ENCODE measurements at regions not wholly inside any gene's neighbourhood (a gene's known extent, or its start where the extent isn't known, plus 50 kb on each side); places are given as distances from the start of the nearest gene placed in this dataset.

GRCh38 chrX:39827951-39828350 lies 269.8 kb downstream of the BCOR start:
- Histone ChIP-seq H3K18ac (ENCODE audit: insufficient read length, low read depth, low read length) (no peak overlapping the region), H3K23me2 (ENCODE audit: insufficient read length, low read depth, low read length, poor library complexity, severe bottlenecking) (no peaks in the 10 kb centered on the region), H2BK120ac (ENCODE audit: low read depth, low read length, poor library complexity, severe bottlenecking) (no peak overlapping the region), H3K4ac (ENCODE audit: low read depth, low read length) (no peak overlapping the region), H2BK20ac (ENCODE audit: low read depth, low read length, poor library complexity, severe bottlenecking) (no peak overlapping the region), H3K14ac (ENCODE audit: insufficient read depth, low read length) (no peak overlapping the region; the same call in 1 of the 2 replicates), H2AFZ (ENCODE audit: low read length) (no peak overlapping the region), H3K4me1 (ENCODE audit: insufficient read depth, low read length) (peaks cover 7% of the 10 kb centered on the region; the same call in 1 of the 2 replicates), H3T11ph (ENCODE audit: low read length) (no peak overlapping the region), H4K91ac (ENCODE audit: insufficient read length, low read depth, low read length) (no peak overlapping the region), H3K79me1 (ENCODE audit: insufficient read depth, low read depth, low read length, poor library complexity, severe bottlenecking) (no peaks in the 10 kb centered on the region), H3K27ac (ENCODE audit: insufficient read length, low read depth, low read length) (no peak overlapping the region), H4K5ac (ENCODE audit: insufficient read length, low read depth, low read length) (no peak overlapping the region), H2AK5ac (ENCODE audit: insufficient read length, low read length) (no peak overlapping the region), H3K23ac (ENCODE audit: insufficient read length, low read depth, low read length) (no peak overlapping the region), H3K56ac (ENCODE audit: insufficient read length, low read depth, low read length) (no peak overlapping the region), H2BK15ac (ENCODE audit: low read depth, low read length) (no peak overlapping the region), H4K20me1 (ENCODE audit: control insufficient read depth, insufficient read depth, insufficient read length) (no peaks in the 10 kb centered on the region), H3K9ac (ENCODE audit: extremely low read depth, insufficient read length, low read length) (no peak overlapping the region), H3K27me3 (ENCODE audit: insufficient read depth, low read length) (no peaks in the 10 kb centered on the region; the same call in 1 of the 2 replicates), H3K9me3 (ENCODE audit: control insufficient read depth, low read depth, low read length) (no peaks in the 10 kb centered on the region), H2BK12ac (ENCODE audit: insufficient read length, low read depth, low read length) (no peak overlapping the region), H3K4me2 (ENCODE audit: insufficient read depth, insufficient read length, low read length) (no peak overlapping the region), H2BK5ac (ENCODE audit: insufficient read length, low read length) (no peak overlapping the region), H3K79me2 (ENCODE audit: insufficient read depth, low read length) (no peaks in the 10 kb centered on the region), H4K8ac (replicated peaks; ENCODE audit: insufficient read length, low read depth, low read length) (no peak overlapping the region)
- Mint-ChIP-seq H3K27me3 (ENCODE audit: low read depth) (peaks cover 13% of the 10 kb centered on the region), H3K36me3 (ENCODE audit: insufficient read depth in 1 of 3, low read depth in 3 of 3) (peaks cover 3 to 6% (median 5%) of the 10 kb centered on the region in 3 experiments; a peak in 5 of 7 replicates), H3K4me1 (peaks cover 12 to 28% of the 10 kb centered on the region in 2 experiments), H3K9me3 (peaks cover 63 to 85% of the 10 kb centered on the region in 2 experiments), H3K27ac (no peak overlapping the region; a peak in 1 of 7 replicates), H3K4me3 (no peak overlapping the region)
- WGBS (ENCODE audit: extremely low coverage, insufficient read length, low lambda C conversion rate): no CpG with 5 or more reads among the region's 14 CpGs
- no peak for TF ChIP-seq CTCF (conservative IDR thresholded peaks at IDR 0.05)
- no peak for DNase-seq

All from H9 (cell line).